ENCODE measurements at regions not wholly inside any gene's neighbourhood (a gene's known extent, or its start where the extent isn't known, plus 50 kb on each side); places are given as distances from the start of the nearest gene placed in this dataset.

- no peak for DNase-seq
Measured at GRCh38 chr3:30225021-30225420, 381.4 kb upstream of the TGFBR2 start.

GRCh38 chr3:30226601-30227151, 379.7 kb upstream of the TGFBR2 start:
- no peak for DNase-seq

GRCh38 chr3:30227571-30228301, 378.7 kb upstream of the TGFBR2 start:
- no peak for DNase-seq

GRCh38 chr3:30228302-30228631, 378.1 kb upstream of the TGFBR2 start:
- DNase-seq: no peak

- DNase-seq: no peak
Measured at GRCh38 chr3:30231277-30232141, 374.9 kb upstream of the TGFBR2 start.

GRCh38 chr3:30232142-30232541, 374.3 kb upstream of the TGFBR2 start:
- no peak for DNase-seq

- DNase-seq: no peak
Measured at GRCh38 chr3:30233913-30234646, 372.3 kb upstream of the TGFBR2 start.

GRCh38 chr3:30236011-30236410, 370.4 kb upstream of the TGFBR2 start:
- no peak for DNase-seq

- DNase-seq: no peak
Measured at GRCh38 chr3:30241721-30242120, 364.7 kb upstream of the TGFBR2 start.

- no peak for DNase-seq
Measured at GRCh38 chr3:30245858-30246622, 360.4 kb upstream of the TGFBR2 start.

GRCh38 chr3:30248423-30248822, 358.0 kb upstream of the TGFBR2 start:
- DNase-seq: no peak

- no peak for DNase-seq
Measured at GRCh38 chr3:30252474-30252873, 353.9 kb upstream of the TGFBR2 start.

- no peak for DNase-seq
Measured at GRCh38 chr3:30253832-30254231, 352.6 kb upstream of the TGFBR2 start.

GRCh38 chr3:30256474-30256873, 349.9 kb upstream of the TGFBR2 start:
- DNase-seq: no peak

- no peak for DNase-seq
Measured at GRCh38 chr3:30258426-30259392, 347.7 kb upstream of the TGFBR2 start.

GRCh38 chr3:30259730-30260129, 346.7 kb upstream of the TGFBR2 start:
- DNase-seq: no peak

GRCh38 chr3:30260762-30261161, 345.6 kb upstream of the TGFBR2 start:
- DNase-seq: no peak

- DNase-seq: no peak
Measured at GRCh38 chr3:30263238-30263924, 343.0 kb upstream of the TGFBR2 start.

- no peak for DNase-seq
Measured at GRCh38 chr3:30263925-30264313, 342.5 kb upstream of the TGFBR2 start.

- no peak for DNase-seq
Measured at GRCh38 chr3:30266524-30266923, 339.9 kb upstream of the TGFBR2 start.

- no peak for DNase-seq
Measured at GRCh38 chr3:30268288-30268687, 338.1 kb upstream of the TGFBR2 start.
